Loucy (cell line): ENCODE measurements at regions not wholly inside any gene's neighbourhood (a gene's known extent, or its start where the extent isn't known, plus 50 kb on each side); places are given as distances from the start of the nearest gene placed in this dataset.
"Not testable (repeated sequence)": the region's sequence is repeated elsewhere in the genome, so short reads cannot be mapped to it uniquely, and the experiment has no call there.

Source experiments
- H2AFZ ChIP-seq: fragments of 200-600 bp; sonication (generic); 2 replicates; pipeline ENCODE4 v1.6.0; 2016; ENCODE audit warnings: antibody characterized with exemption, mild to moderate bottlenecking, low read length, moderate library complexity
- H3F3A ChIP-seq: fragments of 200-600 bp; 2 replicates; pipeline ENCODE4 v1.6.0; 2016; ENCODE audit warnings: antibody characterized with exemption, low read depth, mild to moderate bottlenecking
- H3K27me3 ChIP-seq: fragments of 200-600 bp; sonication (generic); 2 replicates; pipeline ENCODE4 v1.6.1; 2014; ENCODE audit warnings: low read length, mild to moderate bottlenecking; ENCODE audit not compliant: insufficient read depth, poor library complexity, severe bottlenecking
- H3K36me3 ChIP-seq: fragments of 200-600 bp; sonication (generic); 2 replicates; pipeline ENCODE4 v1.6.1; 2016; ENCODE audit warnings: low read length; ENCODE audit not compliant: insufficient read depth
- H3K4me1 ChIP-seq: fragments of 200-600 bp; sonication (generic); 2 replicates; pipeline ENCODE4 v1.5.1; 2014; ENCODE audit warnings: low read length, mild to moderate bottlenecking; ENCODE audit not compliant: insufficient read depth, poor library complexity, severe bottlenecking
- H3K4me2 ChIP-seq: fragments of 200-600 bp; sonication (generic); 2 replicates; pipeline ENCODE4 v1.6.0; 2014; ENCODE audit warnings: antibody characterized with exemption, low read length, low read depth, mild to moderate bottlenecking; ENCODE audit not compliant: poor library complexity, severe bottlenecking
- H3K4me3 ChIP-seq: fragments of 200-600 bp; sonication (generic); 2 replicates; pipeline ENCODE4 v1.5.1; 2014; ENCODE audit warnings: low read length, mild to moderate bottlenecking, mixed read lengths; ENCODE audit not compliant: poor library complexity, severe bottlenecking
- H3K79me2 ChIP-seq: fragments of 200-600 bp; sonication (generic); 2 replicates; pipeline ENCODE4 v1.6.1; 2014; ENCODE audit warnings: low read length; ENCODE audit not compliant: insufficient read depth
- H3K9ac ChIP-seq: fragments of 200-600 bp; sonication (generic); 2 replicates; pipeline ENCODE4 v1.6.0; 2014; ENCODE audit warnings: mild to moderate bottlenecking, low read depth, low read length, moderate library complexity; ENCODE audit not compliant: poor library complexity, severe bottlenecking
- H3K9me2 ChIP-seq: fragments of 200-600 bp; sonication (generic); replicated peaks from 2 replicates; pipeline ENCODE4 v1.6.1; 2016; ENCODE audit warnings: low read depth, low read length, mixed read lengths
- H3K9me3 ChIP-seq: fragments of 200-600 bp; sonication (generic); 2 replicates; pipeline ENCODE4 v1.6.1; 2014; ENCODE audit warnings: mild to moderate bottlenecking, antibody characterized with exemption, low read length, low read depth; ENCODE audit not compliant: insufficient read depth
- H4K20me1 ChIP-seq: fragments of 200-600 bp; sonication (generic); 2 replicates; pipeline ENCODE4 v1.6.0; 2014; ENCODE audit warnings: antibody characterized with exemption, low read length, mild to moderate bottlenecking; ENCODE audit not compliant: insufficient read depth, poor library complexity, severe bottlenecking
- EZH2phosphoT487 ChIP-seq: fragments of 200-600 bp; IDR thresholded peaks from 2 replicates; pipeline ENCODE4 v1.6.1; 2018; ENCODE audit warnings: antibody characterized with exemption, mild to moderate bottlenecking, moderate library complexity, borderline replicate concordance
- TF ChIP-seq, protein P1 (sequence below): fragments of 200-600 bp; sonication (generic); conservative IDR thresholded peaks from 2 replicates; pipeline ENCODE4 v1.5.1; 2014; ENCODE audit warnings: mild to moderate bottlenecking, antibody characterized with exemption, low read length

DNA sequence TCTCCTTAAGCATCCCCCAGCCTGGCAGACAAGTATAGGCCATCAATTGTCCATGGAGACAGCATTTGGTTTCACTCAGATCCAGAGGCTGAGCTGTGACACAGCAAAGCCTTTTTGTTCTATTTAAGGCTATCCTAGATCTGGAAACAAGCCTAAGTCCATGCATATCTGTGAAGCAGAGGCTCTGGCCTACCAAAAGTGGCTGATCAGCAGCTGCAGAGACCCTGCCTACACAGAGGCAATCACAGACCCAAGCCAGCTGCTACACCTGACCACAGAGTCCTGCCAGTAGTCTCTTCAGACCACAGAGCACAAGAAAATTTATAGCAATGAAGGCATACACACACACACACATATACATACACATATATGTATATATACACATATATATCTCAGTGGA lies 501.7 kb upstream of the ARPP21 start:
- Histone ChIP-seq H3K9me2 (no peaks in the 10 kb centered on the region), H3K9me3 (no peaks in the 10 kb centered on the region), H3K79me2 (no peaks in the 10 kb centered on the region), H3K4me2 (no peak overlapping the region), H3K9ac (no peak overlapping the region), H3K36me3 (no peaks in the 10 kb centered on the region), H2AFZ (no peak overlapping the region), H3K27me3 (no peaks in the 10 kb centered on the region), H3F3A (no peaks in the 10 kb centered on the region), H3K4me1 (no peaks in the 10 kb centered on the region), H4K20me1 (no peaks in the 10 kb centered on the region), H3K4me3 (no peak overlapping the region)
- no peak for TF ChIP-seq EZH2phosphoT487
- TF ChIP-seq, protein P1, sequence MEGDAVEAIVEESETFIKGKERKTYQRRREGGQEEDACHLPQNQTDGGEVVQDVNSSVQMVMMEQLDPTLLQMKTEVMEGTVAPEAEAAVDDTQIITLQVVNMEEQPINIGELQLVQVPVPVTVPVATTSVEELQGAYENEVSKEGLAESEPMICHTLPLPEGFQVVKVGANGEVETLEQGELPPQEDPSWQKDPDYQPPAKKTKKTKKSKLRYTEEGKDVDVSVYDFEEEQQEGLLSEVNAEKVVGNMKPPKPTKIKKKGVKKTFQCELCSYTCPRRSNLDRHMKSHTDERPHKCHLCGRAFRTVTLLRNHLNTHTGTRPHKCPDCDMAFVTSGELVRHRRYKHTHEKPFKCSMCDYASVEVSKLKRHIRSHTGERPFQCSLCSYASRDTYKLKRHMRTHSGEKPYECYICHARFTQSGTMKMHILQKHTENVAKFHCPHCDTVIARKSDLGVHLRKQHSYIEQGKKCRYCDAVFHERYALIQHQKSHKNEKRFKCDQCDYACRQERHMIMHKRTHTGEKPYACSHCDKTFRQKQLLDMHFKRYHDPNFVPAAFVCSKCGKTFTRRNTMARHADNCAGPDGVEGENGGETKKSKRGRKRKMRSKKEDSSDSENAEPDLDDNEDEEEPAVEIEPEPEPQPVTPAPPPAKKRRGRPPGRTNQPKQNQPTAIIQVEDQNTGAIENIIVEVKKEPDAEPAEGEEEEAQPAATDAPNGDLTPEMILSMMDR = no peak

DNA sequence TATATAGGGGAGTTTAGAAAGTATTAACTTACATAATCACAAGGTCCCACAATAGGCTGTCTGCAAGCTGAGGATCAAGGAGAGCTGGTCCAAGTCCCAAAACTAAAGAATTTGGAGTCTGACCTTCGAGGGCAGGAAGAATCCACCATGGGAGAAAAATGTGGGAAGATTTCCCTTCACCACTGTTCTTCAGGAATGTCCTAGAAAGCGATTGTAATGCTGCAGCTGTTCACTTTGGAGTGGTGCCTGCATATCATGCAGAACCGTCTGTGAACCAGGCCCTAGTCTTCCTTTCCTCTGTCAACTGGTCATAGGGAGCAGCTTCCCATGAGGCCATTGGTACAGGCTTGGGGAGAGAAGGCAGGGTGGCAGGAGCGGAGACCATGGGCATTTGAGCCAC lies 497.9 kb upstream of the ARPP21 start:
- Histone ChIP-seq H3K9ac (no peak overlapping the region), H3K9me2 (no peaks in the 10 kb centered on the region), H3K27me3 (no peaks in the 10 kb centered on the region), H3K4me3 (no peak overlapping the region), H3K79me2 (no peaks in the 10 kb centered on the region), H2AFZ (no peak overlapping the region), H3K4me1 (no peaks in the 10 kb centered on the region), H3K36me3 (no peaks in the 10 kb centered on the region), H3K9me3 (no peaks in the 10 kb centered on the region), H3F3A (no peaks in the 10 kb centered on the region), H4K20me1 (no peaks in the 10 kb centered on the region), H3K4me2 (no peak overlapping the region)
- TF ChIP-seq EZH2phosphoT487 = no peak
- TF ChIP-seq, protein P1 = no peak

DNA sequence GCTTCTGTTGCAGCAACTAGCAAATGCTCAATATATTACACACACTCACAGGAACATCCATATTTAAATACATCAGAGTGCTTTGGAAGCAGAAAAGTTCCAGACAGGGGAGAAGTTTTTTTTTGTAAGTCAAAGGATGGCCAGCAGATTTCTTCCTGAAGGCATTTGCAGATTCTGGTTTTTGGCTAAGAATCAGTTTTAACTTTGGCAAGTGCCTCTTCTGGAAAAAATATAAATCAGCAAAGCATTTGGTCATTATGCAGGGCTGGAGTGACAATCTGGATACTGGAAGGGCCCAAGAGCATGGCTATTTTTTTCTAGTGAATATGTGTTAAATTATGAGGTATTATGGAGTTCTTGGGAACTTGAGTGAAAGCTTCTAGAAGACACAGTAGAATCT lies 495.3 kb upstream of the ARPP21 start:
- Histone ChIP-seq H3K9ac (no peak overlapping the region), H3K79me2 (no peaks in the 10 kb centered on the region), H2AFZ (no peak overlapping the region), H3K9me3 (no peaks in the 10 kb centered on the region), H4K20me1 (no peaks in the 10 kb centered on the region), H3K9me2 (no peaks in the 10 kb centered on the region; the same call in 1 of the 2 replicates), H3K36me3 (no peaks in the 10 kb centered on the region), H3F3A (no peaks in the 10 kb centered on the region), H3K27me3 (no peaks in the 10 kb centered on the region), H3K4me3 (no peak overlapping the region), H3K4me2 (no peak overlapping the region), H3K4me1 (no peaks in the 10 kb centered on the region)
- TF ChIP-seq, protein P1 = no peak
- no peak for TF ChIP-seq EZH2phosphoT487

DNA sequence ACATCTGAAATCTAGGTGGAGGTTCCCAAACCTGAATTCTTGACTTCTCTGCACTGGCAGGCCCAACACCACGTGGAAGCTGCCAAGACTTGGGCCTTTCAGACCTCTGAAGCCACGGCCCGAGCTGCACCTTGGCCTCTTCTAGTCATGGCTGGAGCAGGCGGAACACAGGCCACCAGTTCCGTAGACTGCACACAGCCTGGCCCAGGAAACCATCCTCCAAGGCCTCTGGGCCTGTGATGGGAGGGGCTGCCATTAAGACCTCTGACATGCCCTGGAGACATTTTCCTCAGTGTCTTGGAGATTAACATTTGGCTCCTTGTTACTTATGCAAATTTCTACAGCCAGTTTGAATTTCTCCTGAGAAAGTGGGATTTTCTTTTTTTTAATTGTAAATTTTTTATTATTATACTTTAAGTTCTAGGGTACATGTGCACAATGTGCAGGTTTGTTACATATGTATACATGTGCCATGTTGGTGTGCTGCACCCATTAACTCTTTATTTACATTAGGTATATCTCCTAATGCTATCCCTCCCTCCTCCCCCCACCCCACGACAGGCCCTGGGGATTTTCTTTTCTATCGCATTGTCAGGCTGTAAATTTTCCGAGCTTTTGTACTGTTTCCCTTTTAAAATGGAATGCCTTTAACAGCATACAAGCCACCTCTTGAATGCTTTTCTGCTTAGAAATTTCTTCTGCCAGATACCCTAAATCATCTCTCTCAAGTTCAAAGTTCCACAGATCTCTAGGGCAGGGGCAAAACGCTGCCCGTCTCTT lies 492.9 kb upstream of the ARPP21 start:
- H3K9ac ChIP-seq, H3K4me1 ChIP-seq, H3K79me2 ChIP-seq, H3K4me2 ChIP-seq, H3K36me3 ChIP-seq, H3K9me2 ChIP-seq, H3F3A ChIP-seq, H3K27me3 ChIP-seq, H4K20me1 ChIP-seq, H2AFZ ChIP-seq, H3K9me3 ChIP-seq, H3K4me3 ChIP-seq: not testable (repeated sequence)
